ENCODE measurements at regions not wholly inside any gene's neighbourhood (a gene's known extent, or its start where the extent isn't known, plus 50 kb on each side); places are given as distances from the start of the nearest gene placed in this dataset.

DNA sequence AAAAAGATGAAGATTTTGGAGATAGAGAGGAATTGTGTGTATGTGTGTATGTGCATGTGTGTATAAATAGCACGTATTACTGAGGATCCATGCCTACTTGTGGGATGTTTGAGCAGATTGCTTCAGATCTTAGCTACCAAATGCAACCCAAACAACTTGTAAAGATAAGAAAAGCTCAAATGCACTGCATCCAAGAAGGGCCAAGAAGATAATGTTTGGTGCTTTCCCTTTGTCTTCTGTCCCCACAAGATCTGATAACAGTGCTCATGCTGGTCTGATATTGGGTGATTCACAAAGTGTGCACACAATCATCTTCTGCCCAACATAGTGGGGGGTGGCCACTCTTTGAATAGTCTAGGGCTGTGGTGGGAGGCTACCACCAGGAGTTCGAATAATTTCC, 284.8 kb upstream of the CYRIA start:
- TF ChIP-seq EZH2 (IDR thresholded peaks at IDR 0.05; ENCODE audit: borderline replicate concordance, insufficient read depth, low read depth, low read length, poor library complexity, severe bottlenecking): no peak
- TF ChIP-seq, protein P1, sequence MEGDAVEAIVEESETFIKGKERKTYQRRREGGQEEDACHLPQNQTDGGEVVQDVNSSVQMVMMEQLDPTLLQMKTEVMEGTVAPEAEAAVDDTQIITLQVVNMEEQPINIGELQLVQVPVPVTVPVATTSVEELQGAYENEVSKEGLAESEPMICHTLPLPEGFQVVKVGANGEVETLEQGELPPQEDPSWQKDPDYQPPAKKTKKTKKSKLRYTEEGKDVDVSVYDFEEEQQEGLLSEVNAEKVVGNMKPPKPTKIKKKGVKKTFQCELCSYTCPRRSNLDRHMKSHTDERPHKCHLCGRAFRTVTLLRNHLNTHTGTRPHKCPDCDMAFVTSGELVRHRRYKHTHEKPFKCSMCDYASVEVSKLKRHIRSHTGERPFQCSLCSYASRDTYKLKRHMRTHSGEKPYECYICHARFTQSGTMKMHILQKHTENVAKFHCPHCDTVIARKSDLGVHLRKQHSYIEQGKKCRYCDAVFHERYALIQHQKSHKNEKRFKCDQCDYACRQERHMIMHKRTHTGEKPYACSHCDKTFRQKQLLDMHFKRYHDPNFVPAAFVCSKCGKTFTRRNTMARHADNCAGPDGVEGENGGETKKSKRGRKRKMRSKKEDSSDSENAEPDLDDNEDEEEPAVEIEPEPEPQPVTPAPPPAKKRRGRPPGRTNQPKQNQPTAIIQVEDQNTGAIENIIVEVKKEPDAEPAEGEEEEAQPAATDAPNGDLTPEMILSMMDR (IDR thresholded peaks at IDR 0.05): no peak
